HG02885 (cell line): ENCODE measurements at regions not wholly inside any gene's neighbourhood (a gene's known extent, or its start where the extent isn't known, plus 50 kb on each side); places are given as distances from the start of the nearest gene placed in this dataset.
"Not testable (repeated sequence)": the region's sequence is repeated elsewhere in the genome, so short reads cannot be mapped to it uniquely, and the experiment has no call there.

ENCODE experiments used
- ATAC-seq: cut with Tn5 transposase; IDR thresholded peaks from one replicate; pipeline ENCODE4 v1.9.1; 2021; ENCODE audit warnings: mild to moderate bottlenecking; ENCODE audit not compliant: unreplicated experiment, poor library complexity

DNA sequence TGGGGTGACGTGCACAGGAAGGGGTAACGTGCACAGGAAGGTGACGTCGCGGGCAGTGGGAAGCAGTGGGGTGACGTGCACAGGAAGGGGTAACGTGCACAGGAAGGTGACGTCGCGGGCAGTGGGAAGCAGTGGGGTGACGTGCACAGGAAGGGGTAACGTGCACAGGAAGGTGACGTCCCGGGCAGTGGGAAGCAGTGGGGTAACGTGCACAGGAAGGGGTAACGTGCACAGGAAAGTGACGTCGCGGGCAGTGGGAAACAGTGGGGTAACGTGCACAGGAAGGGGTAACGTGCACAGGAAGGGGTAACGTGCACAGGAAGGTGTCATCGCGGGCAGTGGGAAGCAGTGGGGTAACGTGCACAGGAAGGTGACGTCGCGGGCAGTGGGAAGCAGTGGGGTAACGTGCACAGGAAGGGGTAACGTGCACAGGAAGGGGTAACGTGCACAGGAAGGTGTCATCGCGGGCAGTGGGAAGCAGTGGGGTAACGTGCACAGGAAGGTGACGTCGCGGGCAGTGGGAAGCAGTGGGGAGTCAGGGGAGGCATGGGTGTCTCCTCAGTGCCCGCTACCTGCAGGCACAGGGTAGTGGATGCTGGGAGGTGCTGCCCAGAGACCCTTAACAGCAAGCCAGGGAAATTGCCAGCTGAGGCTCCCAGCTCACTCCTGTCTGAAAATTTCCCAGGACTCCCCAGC, 68.0 kb upstream of the CTBP2 start:
- not testable (repeated sequence) for ATAC-seq

DNA sequence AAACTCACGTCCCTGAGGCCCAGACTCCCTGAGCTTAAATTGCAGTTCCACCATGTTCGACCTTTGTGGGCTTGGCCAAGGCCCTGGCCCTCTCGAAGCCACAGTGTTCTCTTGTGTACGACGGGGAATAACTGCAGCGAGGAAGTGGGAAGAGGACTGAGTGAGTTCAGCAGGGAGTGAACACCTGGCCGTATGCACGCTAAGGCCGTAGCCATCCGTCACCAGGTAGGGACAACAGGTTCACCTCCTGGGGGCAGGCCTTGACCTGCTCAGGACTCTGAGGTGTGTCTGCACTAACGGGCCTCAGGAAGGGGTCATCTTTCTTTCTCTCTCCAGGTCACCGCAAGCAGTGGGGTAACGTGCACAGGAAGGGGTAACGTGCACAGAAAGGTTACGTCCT, 67.2 kb upstream of the CTBP2 start:
- ATAC-seq: no peak

DNA sequence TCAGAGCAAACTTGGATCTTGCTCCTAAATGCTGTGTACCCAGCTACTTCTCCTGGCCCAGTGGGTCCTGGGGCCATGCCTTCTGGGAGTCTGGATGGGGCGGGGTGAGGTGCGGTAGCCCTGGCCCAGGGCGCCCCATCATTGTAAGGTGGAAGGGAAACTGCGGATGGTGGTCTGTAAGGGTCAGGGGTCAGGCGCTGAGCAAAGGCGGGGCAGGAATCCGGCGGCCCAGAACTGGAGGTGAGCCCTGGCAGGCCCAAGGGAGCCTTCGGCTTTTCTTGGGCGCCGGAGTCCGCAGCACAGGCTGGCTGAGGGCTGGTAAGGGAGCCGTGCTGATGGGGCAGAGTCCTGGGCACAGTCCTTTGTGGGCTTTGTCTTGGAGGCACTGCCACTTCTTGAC, 66.5 kb upstream of the CTBP2 start:
- no peak for ATAC-seq

DNA sequence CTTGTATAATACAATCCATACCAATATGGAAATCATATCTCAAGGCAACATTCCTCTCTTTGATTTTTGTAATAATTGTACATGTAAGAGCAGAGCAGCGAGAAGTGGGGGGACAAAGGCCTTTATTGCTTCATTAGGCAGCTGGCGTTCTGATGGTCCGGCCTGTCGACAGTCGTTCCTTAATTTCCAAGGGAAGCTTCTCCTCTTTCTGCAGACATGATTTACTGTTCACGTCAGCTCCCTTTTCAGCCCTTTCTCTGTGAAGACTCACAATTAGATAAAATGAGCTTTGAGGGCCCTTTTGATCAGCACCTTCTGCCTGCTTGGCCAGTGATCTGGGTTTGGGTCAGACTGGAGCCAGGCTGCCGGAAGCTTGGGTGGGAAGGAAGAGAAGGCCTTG, 65.6 kb upstream of the CTBP2 start:
- no peak for ATAC-seq

DNA sequence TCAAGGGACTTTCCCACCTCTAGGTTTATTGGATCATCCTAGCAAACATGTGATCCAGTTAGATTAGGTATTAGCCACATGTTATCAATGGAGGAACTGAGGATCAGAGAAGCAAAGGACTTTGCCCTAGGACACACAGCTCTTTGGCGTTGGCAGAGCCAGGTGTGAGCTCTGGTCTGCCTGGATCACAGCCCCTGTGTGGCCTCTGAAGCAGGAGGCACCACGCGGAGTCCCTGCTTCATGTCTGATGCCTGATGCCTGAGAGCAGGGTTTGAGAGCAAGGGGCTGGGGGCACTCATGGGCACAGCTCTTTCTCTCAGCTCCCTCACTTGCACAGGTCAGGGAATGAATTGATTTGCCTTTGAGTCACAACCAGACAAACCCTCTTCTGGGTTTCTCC, 64.7 kb upstream of the CTBP2 start:
- ATAC-seq: no peak

DNA sequence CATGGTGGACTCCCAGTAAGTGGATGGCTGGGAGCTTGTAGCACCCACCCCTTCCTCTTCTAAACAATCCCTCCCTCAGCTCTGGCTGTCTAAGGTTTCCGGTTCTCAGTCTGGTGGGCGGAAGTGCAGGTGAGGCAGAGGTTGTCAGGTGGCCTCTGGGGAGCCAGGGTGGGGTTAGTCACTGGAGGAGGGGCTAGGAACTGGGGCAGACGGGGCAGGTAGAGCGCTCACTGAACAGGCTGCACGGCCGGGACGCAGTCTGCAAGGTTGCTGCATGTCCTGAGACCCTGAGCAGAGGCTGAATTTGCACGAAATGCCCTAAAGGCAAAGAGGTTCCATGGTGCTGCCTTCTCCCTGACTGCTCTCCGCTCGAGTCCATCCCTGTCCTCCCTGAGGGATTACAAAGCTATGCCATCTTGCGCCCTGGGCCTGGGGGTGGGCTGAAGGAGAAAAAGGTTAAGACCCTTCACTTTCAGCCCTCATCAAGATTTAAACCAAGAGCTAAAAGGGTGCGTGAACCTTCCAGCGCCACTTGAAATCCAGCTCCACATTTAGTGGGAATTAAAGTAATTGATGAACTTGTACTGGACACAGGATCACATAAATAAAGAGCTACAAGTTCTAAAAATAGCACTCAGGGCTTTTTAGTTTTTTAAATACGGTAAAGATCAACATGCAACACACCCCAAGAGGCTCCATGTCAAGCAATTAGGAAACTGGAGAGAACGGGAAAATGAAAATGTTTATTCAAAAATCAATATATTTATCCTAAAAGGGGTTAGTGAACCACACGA, 62.3 kb upstream of the CTBP2 start:
- no peak for ATAC-seq

DNA sequence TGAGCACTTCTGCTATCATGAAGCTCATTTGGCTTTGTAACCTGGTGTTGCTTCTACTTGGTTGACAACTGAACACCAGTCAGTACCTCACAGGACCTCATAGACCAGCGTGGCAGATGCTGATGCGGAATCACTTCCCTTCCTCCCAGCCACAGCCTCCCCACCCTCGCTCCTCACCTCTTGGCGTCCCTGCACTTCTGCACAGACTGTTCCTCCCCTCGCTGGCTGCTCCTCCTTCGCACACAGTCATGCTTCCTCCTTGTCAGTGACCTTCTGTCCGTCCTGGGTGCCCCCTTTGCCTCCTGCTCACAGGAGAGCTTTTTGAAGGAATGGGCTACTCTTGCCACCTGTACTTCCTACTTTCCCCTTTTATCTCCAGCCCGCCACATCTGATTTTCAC, 61.4 kb upstream of the CTBP2 start:
- no peak for ATAC-seq

DNA sequence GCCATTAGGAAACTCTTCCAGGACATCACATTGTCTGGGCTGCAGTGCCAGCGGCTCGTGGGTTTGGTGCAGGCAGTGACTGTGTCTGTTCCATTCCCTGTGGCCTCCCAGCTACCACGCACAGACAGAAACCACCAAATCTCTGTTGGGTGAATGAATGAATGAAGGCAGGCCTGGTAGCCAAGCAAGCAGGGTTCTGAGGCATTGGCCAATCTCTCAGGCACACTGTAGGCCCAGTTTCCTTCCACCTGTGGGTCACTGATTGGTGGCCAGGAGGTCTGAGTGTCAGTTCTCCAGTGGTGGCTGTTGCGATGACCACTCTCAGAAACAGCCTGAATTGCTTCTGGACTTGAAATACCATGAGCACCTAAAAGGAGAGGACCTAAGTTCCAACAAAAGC, 59.4 kb upstream of the CTBP2 start:
- ATAC-seq: no peak

DNA sequence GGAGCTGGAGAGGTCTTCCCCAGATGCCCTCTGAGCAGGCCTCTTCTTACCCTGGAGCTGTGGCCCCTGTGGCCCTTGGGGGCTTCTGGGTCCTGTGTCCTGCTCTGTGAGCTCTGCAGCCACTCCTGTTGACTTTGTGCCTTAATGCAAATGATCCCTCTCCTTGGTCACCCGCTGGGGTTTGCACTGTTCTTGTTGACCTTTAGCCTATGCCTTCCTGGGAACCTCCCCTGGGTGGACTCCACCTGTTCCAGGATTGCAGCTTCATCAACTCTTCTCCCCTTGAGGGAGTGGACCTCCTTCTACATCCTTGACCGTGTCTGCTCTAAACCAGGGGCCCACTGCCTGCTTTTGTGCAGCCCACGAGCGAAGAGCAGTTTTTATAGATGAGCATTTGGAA, 58.6 kb upstream of the CTBP2 start:
- ATAC-seq: no peak

DNA sequence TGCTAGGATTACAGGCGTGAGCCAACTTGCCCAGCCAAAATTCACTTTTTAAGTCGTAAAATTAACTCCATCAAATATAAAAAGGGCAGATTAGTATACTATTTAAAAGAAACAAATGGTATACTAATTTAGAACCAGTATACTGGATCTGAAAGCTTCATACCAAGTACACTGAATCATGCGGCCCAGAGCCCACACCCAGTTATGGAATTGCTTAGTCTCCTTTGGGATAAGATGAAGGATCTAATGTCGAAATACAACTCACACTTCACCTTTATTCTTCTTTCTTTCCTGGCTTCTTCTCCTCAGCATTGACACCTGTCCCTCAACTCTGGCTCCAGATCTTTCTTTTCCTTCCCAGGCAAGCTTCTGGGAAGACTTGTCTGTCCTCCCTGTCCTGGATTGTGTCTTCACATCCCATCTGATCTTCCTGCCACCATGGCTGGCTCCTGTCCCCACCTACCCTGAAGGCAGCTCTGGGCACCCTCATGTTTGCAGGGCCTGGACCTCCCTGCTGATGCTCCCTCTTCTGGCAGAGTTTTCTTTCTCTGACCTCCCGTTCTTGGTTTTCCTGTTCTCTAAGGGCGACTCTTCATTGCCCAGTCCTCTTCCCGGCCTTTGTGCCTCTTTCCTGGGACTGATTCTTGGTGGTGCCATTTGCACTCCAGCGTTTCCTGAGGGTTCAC, 57.8 kb upstream of the CTBP2 start:
- no peak for ATAC-seq

DNA sequence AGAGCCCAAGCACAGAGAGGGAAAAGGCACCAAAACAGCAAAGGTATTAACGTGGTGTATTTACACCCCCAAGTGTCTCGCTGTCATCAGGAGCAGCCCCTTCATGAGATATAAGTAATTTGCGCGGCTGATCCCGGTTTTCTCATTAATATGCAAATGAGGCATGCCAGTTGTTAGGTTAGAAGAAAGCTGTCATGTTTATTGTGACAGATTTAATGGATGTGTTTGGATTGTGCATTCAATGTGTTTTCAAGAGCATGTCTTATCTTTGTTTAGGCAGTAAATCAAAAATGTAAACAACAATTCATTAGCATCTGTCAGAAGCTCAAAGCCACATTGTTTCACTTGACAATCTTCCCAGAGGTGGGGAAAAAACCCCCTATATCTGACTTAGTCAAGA, 56.5 kb upstream of the CTBP2 start:
- ATAC-seq: no peak

DNA sequence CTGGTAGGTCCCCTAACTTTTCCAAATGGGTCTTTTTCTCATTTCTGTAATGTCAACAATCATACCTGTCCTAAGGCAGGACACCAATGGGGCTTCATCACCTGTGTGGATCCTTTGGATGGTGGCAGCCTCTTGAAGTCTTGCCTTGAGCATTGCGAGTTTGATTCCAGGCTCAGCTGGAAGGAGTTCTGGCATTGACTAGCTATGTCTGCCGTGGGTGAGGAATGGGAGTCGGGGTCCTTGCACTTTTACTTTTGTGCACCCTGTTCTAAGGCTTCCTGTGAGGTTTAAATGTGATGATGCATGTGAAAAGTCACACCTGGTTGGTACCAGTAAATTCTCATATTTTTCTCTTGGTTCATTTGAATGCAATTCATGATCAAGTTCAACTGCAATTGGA, 55.9 kb upstream of the CTBP2 start:
- no peak for ATAC-seq

DNA sequence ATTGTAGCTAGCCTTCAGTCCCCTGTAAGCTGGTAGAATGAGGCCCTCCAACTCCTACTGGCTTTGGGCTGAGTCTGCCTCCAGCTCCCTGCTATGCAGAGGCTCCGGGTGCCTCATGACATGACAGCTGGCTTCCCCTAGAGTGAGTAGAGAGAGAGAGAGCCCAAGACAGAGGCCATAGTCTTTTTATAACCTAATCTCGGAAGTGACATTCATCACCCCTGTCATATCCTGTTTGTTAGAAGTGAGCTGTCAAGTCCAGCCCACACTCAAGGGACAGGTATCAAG, 53.9 kb upstream of the CTBP2 start:
- no peak for ATAC-seq

DNA sequence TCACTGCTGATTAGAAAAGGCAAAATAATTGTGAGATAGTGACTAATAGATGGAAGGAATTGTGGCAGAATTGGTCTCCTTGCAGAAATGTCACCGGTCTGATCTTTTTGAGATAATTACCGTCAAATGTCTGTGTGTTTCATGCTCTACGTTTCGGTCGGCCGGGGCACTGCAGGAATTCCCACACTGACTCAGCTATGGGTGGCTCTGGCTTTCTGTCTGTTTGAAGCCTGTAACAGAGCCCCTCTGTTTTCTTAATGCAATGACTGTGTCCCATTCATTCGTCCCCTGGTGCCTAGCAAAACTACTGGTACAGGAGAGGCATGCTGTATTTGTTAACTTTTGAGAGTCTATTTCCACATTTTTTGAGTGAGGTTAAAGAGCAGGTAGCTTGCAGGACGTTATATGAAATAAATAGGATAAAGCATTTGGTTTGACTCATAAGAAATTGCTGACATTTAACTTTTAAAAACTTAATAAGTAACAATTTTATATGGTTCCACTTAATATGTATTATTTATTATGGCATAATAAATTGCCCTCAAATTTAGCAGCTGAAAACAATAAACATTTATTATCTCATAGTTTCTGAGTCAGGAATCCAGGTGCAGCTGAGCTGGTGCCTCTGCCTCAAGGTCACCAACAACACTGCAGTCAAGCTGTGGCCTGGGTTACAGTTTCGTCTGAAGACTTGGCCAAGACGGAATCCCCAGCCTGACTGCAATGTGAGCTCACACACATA, 53.3 kb upstream of the CTBP2 start:
- no peak for ATAC-seq

DNA sequence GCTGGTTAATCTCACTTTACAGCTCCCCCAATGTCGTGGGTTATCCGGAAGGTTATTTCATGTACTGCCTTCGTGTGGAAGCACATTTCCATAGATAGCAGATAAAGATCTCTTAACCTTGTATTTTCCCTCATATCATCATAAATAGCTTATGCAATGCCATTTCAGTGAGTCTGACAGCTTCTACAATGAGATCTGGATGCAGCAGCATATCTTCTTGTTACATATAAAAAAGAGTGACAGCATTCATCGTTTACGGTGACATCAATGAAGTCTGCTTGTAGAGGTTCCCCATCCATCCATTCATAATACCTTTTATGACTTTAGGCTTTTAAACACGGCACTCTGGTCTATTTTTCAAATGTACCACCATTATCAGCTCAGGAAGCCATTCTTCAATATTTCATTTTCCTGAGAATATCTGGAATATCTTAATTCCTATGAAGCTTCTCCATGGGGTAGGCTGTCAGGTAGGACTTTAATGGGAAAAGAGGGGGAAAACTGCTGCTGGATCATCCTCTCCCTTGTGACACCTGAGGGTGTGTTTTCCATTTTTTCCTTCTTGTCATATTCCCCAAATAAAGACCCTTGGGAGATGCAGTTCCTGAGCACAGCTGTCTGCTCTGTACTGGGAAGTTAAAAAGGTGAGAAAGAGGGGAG, 51.9 kb upstream of the CTBP2 start:
- no peak for ATAC-seq
